ENCODE measurements at regions not wholly inside any gene's neighbourhood (a gene's known extent, or its start where the extent isn't known, plus 50 kb on each side); places are given as distances from the start of the nearest gene placed in this dataset.

DNA sequence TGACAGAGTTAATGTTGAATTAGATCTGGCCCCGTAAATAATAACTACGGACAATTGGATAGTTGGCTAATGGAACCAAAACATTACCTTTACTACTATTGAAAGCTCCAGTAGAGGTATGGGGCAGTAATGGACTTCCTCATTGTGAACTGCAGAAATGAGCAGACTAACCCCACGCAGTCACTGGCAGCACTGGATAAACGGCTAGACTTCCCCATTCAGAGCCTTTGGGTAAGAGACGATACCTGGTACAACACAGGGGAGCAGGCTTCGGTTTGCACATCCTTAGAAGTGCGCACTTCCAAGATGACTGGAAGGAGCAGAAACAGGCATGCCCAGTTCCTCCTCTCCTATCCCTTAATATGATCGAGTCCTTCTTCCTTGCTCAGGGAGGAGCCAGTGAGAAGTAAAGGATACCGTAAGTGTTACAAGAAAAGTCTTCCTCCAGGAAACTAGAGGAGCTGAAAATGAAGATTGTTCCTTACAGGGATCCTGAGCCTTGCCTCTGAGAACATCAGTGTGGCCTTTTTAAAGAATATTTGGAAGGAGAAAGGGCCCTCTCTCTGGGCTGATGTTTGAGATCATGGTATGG lies 100.5 kb upstream of the NECTIN3 start:
- 93% methylated on average over 9 of the region's 9 CpGs for WGBS

More for the DNA sequence above, 100.5 kb upstream of the NECTIN3 start:
- H3K27ac ChIP-seq (ENCODE audit: low read depth in 1 of 2, low read length in 2 of 2) = no peak overlapping the region
- peaks cover 0 to 2% (median 0%) of the 10 kb centered on the region in 4 donors for H3K4me1 ChIP-seq (ENCODE audit: control insufficient read depth in 4 of 4, insufficient read depth in 4 of 4, low read length in 3 of 4)
- H3K9ac ChIP-seq (ENCODE audit: low read depth in 1 of 2, low read length in 2 of 2) = no peak overlapping the region
- H3K4me3 ChIP-seq (ENCODE audit: low read depth in 1 of 3, low read length in 3 of 3) = no peak overlapping the region
- H3K36me3 ChIP-seq (ENCODE audit: control insufficient read depth in 4 of 4, insufficient read depth in 3 of 4, low read depth in 1 of 4, low read length in 3 of 4) = no peaks in the 10 kb centered on the region
- no peak for DNase-seq (ENCODE audit: low spot score)
- H3K27me3 ChIP-seq (ENCODE audit: control insufficient read depth in 4 of 4, insufficient read depth in 4 of 4, low read length in 3 of 4) = no peaks in the 10 kb centered on the region
- TF ChIP-seq, protein P1, sequence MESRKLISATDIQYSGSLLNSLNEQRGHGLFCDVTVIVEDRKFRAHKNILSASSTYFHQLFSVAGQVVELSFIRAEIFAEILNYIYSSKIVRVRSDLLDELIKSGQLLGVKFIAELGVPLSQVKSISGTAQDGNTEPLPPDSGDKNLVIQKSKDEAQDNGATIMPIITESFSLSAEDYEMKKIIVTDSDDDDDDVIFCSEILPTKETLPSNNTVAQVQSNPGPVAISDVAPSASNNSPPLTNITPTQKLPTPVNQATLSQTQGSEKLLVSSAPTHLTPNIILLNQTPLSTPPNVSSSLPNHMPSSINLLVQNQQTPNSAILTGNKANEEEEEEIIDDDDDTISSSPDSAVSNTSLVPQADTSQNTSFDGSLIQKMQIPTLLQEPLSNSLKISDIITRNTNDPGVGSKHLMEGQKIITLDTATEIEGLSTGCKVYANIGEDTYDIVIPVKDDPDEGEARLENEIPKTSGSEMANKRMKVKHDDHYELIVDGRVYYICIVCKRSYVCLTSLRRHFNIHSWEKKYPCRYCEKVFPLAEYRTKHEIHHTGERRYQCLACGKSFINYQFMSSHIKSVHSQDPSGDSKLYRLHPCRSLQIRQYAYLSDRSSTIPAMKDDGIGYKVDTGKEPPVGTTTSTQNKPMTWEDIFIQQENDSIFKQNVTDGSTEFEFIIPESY (IDR thresholded peaks at IDR 0.05) = no peak
- no peak for TF ChIP-seq JUND (IDR thresholded peaks at IDR 0.05)
- TF ChIP-seq, protein P2, sequence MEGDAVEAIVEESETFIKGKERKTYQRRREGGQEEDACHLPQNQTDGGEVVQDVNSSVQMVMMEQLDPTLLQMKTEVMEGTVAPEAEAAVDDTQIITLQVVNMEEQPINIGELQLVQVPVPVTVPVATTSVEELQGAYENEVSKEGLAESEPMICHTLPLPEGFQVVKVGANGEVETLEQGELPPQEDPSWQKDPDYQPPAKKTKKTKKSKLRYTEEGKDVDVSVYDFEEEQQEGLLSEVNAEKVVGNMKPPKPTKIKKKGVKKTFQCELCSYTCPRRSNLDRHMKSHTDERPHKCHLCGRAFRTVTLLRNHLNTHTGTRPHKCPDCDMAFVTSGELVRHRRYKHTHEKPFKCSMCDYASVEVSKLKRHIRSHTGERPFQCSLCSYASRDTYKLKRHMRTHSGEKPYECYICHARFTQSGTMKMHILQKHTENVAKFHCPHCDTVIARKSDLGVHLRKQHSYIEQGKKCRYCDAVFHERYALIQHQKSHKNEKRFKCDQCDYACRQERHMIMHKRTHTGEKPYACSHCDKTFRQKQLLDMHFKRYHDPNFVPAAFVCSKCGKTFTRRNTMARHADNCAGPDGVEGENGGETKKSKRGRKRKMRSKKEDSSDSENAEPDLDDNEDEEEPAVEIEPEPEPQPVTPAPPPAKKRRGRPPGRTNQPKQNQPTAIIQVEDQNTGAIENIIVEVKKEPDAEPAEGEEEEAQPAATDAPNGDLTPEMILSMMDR (IDR thresholded peaks at IDR 0.05; ENCODE audit: low read depth, low read length, missing input control) = no peak
- TF ChIP-seq RAD21 (IDR thresholded peaks at IDR 0.05) = no peak
- no peak for TF ChIP-seq RXRA (IDR thresholded peaks at IDR 0.05)
- no peak for TF ChIP-seq HNF4A (conservative IDR thresholded peaks at IDR 0.05)
- TF ChIP-seq FOXA2 (IDR thresholded peaks at IDR 0.05) = no peak
- TF ChIP-seq, protein P3, sequence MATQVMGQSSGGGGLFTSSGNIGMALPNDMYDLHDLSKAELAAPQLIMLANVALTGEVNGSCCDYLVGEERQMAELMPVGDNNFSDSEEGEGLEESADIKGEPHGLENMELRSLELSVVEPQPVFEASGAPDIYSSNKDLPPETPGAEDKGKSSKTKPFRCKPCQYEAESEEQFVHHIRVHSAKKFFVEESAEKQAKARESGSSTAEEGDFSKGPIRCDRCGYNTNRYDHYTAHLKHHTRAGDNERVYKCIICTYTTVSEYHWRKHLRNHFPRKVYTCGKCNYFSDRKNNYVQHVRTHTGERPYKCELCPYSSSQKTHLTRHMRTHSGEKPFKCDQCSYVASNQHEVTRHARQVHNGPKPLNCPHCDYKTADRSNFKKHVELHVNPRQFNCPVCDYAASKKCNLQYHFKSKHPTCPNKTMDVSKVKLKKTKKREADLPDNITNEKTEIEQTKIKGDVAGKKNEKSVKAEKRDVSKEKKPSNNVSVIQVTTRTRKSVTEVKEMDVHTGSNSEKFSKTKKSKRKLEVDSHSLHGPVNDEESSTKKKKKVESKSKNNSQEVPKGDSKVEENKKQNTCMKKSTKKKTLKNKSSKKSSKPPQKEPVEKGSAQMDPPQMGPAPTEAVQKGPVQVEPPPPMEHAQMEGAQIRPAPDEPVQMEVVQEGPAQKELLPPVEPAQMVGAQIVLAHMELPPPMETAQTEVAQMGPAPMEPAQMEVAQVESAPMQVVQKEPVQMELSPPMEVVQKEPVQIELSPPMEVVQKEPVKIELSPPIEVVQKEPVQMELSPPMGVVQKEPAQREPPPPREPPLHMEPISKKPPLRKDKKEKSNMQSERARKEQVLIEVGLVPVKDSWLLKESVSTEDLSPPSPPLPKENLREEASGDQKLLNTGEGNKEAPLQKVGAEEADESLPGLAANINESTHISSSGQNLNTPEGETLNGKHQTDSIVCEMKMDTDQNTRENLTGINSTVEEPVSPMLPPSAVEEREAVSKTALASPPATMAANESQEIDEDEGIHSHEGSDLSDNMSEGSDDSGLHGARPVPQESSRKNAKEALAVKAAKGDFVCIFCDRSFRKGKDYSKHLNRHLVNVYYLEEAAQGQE (IDR thresholded peaks at IDR 0.05) = no peak
- TF ChIP-seq EGR1 (IDR thresholded peaks at IDR 0.05; ENCODE audit: low read depth in 2 of 2) = no peak
- no peak for TF ChIP-seq NR2F2 (IDR thresholded peaks at IDR 0.05)
- TF ChIP-seq, protein P4, sequence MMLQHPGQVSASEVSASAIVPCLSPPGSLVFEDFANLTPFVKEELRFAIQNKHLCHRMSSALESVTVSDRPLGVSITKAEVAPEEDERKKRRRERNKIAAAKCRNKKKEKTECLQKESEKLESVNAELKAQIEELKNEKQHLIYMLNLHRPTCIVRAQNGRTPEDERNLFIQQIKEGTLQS (IDR thresholded peaks at IDR 0.05) = no peak
- TF ChIP-seq, protein P5, sequence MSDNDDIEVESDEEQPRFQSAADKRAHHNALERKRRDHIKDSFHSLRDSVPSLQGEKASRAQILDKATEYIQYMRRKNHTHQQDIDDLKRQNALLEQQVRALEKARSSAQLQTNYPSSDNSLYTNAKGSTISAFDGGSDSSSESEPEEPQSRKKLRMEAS (IDR thresholded peaks at IDR 0.05) = no peak
- no peak for TF ChIP-seq TAF1 (conservative IDR thresholded peaks at IDR 0.05)
- H3K9me3 ChIP-seq (ENCODE audit: control insufficient read depth in 4 of 4, low read length in 3 of 4) = peaks cover 0 to 2% (median 0%) of the 10 kb centered on the region in 4 donors
